ENCODE measurements at regions not wholly inside any gene's neighbourhood (a gene's known extent, or its start where the extent isn't known, plus 50 kb on each side); places are given as distances from the start of the nearest gene placed in this dataset.

DNA sequence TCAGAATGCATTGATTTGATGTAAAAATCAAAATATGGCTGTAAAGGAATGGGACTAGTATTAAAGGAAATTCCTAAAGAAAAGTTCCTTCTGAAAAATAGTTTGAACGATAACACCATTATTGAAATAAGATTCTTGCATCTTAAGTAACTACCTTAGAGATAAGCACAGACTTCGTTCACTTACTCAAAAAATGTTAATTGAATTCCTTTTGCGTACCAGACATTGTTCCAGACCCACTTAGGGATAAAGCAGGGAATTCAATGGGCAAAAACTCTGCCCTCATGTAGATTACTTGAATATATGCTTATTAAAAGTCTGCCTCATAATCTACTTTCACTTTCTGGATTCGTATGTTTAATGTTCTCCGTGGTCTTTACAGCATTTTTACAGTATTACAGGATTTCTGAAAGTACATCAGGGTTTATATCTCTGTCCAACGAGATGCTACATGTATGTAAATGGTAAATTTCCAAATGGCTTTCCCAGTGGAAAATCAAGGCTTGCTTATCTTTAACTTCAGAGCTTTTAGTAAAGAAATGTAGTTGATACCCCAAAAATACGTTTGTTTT, 213.7 kb downstream of the GXYLT1 start:
- TF ChIP-seq CTCF (IDR thresholded peaks at IDR 0.05), result no peak
- no peak for TF ChIP-seq POLR2A (IDR thresholded peaks at IDR 0.05)
